ENCODE measurements at regions not wholly inside any gene's neighbourhood (a gene's known extent, or its start where the extent isn't known, plus 50 kb on each side); places are given as distances from the start of the nearest gene placed in this dataset.

DNA sequence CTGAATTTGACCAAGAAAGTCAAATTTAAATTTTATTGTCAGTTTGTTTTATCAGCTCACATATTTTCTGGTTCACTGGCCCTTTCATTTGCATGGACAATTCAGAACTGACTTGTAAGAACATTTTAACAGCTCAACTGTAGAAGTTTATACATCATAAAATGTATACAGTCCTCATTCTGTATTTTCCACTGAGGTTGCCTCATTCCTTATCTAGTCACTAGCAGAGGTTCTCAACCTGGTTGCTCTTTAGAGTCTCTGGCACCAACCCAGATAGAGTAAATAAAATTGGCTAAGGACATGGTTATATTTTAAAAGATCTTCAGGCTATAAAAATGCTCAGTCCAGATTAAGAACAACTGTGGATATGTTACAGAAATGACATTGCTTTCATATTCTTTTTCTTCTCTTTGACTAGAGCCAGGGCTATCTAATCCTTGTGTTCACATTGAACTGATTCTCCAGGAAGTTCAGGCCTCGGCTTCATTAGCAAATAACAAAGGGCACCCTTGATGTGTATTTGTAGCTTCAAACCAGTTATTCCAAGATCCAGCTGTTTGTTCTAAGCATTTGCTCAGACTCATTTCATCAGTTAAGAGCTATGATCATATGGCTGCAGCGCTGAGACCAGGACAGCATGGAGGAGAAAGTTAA, 782.5 kb downstream of the ETS1 start:
- H3K27me3 Mint-ChIP-seq = peaks cover 3% of the 10 kb centered on the region
- no peaks in the 10 kb centered on the region for H3K4me1 Mint-ChIP-seq
- H2AFZ ChIP-seq (ENCODE audit: insufficient read depth, low read depth, low read length, poor library complexity, severe bottlenecking) = no peak overlapping the region
- H3K4me3 Mint-ChIP-seq = no peak overlapping the region
- no peak overlapping the region for H3K4me2 ChIP-seq (replicated peaks; ENCODE audit: low read depth, low read length, poor library complexity, severe bottlenecking)
- no peaks in the 10 kb centered on the region for H3K79me2 ChIP-seq (ENCODE audit: control insufficient read depth, insufficient read depth, low read length)
- no peaks in the 10 kb centered on the region for H4K20me1 ChIP-seq (ENCODE audit: control insufficient read depth, insufficient read depth, low read length, poor library complexity, severe bottlenecking)
- H3K9me3 Mint-ChIP-seq (ENCODE audit: insufficient read depth) = no peaks in the 10 kb centered on the region
- no peak for ATAC-seq (ENCODE audit: low read depth)
- 100% methylated on average over 2 of the region's 2 CpGs for whole genome bisulfite sequencing (ENCODE audit: insufficient coverage)
- POLR2A ChIA-PET = no interaction called here
- no peak overlapping the region for H3K27ac ChIP-seq (ENCODE audit: low read length in 2 of 2)
- H3K27me3 ChIP-seq (replicated peaks in 1 of 4; ENCODE audit: control extremely low read depth in 1 of 4, control insufficient read depth in 3 of 4, insufficient read depth in 4 of 4, low read length in 3 of 4) = no peaks in the 10 kb centered on the region
- DNase-seq = no peak
- no peak overlapping the region for H3K4me3 ChIP-seq (ENCODE audit: control extremely low read depth in 1 of 5, extremely low read depth in 1 of 5, insufficient read depth in 1 of 5, low read depth in 2 of 5, low read length in 4 of 5)
- H3K27ac Mint-ChIP-seq = no peak overlapping the region
- H3K4me1 ChIP-seq (ENCODE audit: control insufficient read depth in 2 of 2, insufficient read depth in 2 of 2, low read length in 2 of 2) = no peaks in the 10 kb centered on the region
- H3K36me3 ChIP-seq (replicated peaks in 1 of 2; ENCODE audit: control extremely low read depth in 1 of 2, control insufficient read depth in 1 of 2, extremely low read depth in 1 of 2, insufficient read depth in 2 of 2, low read length in 1 of 2) = no peaks in the 10 kb centered on the region
- peaks cover 0 to 2% (median 0%) of the 10 kb centered on the region in 3 donors for H3K9me3 ChIP-seq (ENCODE audit: control extremely low read depth in 1 of 3, control insufficient read depth in 2 of 3, insufficient read depth in 1 of 3, low read length in 2 of 3)
- intact Hi-C loops (cut with micrococcal nuclease) = no loop called here
- CTCF ChIA-PET = no interaction called here
- H3K9ac ChIP-seq (ENCODE audit: low read length) = no peak overlapping the region
- TF ChIP-seq, protein P1, sequence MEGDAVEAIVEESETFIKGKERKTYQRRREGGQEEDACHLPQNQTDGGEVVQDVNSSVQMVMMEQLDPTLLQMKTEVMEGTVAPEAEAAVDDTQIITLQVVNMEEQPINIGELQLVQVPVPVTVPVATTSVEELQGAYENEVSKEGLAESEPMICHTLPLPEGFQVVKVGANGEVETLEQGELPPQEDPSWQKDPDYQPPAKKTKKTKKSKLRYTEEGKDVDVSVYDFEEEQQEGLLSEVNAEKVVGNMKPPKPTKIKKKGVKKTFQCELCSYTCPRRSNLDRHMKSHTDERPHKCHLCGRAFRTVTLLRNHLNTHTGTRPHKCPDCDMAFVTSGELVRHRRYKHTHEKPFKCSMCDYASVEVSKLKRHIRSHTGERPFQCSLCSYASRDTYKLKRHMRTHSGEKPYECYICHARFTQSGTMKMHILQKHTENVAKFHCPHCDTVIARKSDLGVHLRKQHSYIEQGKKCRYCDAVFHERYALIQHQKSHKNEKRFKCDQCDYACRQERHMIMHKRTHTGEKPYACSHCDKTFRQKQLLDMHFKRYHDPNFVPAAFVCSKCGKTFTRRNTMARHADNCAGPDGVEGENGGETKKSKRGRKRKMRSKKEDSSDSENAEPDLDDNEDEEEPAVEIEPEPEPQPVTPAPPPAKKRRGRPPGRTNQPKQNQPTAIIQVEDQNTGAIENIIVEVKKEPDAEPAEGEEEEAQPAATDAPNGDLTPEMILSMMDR (IDR thresholded peaks at IDR 0.05) = no peak
- TF ChIP-seq EZH2 (IDR thresholded peaks at IDR 0.05; ENCODE audit: borderline replicate concordance, insufficient read depth, low read depth, low read length, poor library complexity, severe bottlenecking) = no peak

DNA sequence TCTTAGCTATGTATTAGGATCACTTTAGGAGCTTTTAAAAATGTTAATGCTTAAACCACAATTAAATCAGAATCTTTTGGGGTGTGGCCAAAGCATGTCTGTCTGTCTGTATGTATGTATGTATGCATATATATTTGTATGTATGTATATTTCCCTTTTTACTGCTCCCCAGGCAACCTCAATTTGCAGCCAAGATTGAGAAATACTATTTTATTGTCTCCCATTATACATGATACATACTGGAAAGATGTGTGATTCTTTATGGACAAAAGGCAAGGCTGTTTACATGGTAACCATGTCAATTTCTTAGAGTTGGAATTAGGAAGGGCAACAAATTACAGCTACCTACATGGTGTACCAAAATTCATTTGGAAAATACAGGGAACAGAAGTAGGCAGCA, 783.6 kb downstream of the ETS1 start:
- no peaks in the 10 kb centered on the region for H3K79me2 ChIP-seq (ENCODE audit: control insufficient read depth, insufficient read depth, low read length)
- Mint-ChIP-seq H3K27ac (no peak overlapping the region), H3K27me3 (peaks cover 3% of the 10 kb centered on the region), H3K4me1 (no peaks in the 10 kb centered on the region), H3K9me3 (ENCODE audit: insufficient read depth) (no peaks in the 10 kb centered on the region), H3K4me3 (no peak overlapping the region)
- no peaks in the 10 kb centered on the region for H4K20me1 ChIP-seq (ENCODE audit: control insufficient read depth, insufficient read depth, low read length, poor library complexity, severe bottlenecking)
- H3K9me3 ChIP-seq (ENCODE audit: control extremely low read depth in 1 of 3, control insufficient read depth in 2 of 3, insufficient read depth in 1 of 3, low read length in 2 of 3) = peaks cover 0 to 2% (median 0%) of the 10 kb centered on the region in 3 donors
- H3K36me3 ChIP-seq (replicated peaks in 1 of 2; ENCODE audit: control extremely low read depth in 1 of 2, control insufficient read depth in 1 of 2, extremely low read depth in 1 of 2, insufficient read depth in 2 of 2, low read length in 1 of 2) = no peaks in the 10 kb centered on the region
- CTCF ChIA-PET = no interaction called here
- no peak overlapping the region for H2AFZ ChIP-seq (ENCODE audit: insufficient read depth, low read depth, low read length, poor library complexity, severe bottlenecking)
- H3K9ac ChIP-seq (ENCODE audit: low read length) = no peak overlapping the region
- no peak overlapping the region for H3K27ac ChIP-seq (ENCODE audit: low read length in 2 of 2)
- intact Hi-C loops (cut with micrococcal nuclease) = no loop called here
- POLR2A ChIA-PET = no interaction called here
- no peak overlapping the region for H3K4me3 ChIP-seq (ENCODE audit: control extremely low read depth in 1 of 5, extremely low read depth in 1 of 5, insufficient read depth in 1 of 5, low read depth in 2 of 5, low read length in 4 of 5)
- TF ChIP-seq, protein P1 (IDR thresholded peaks at IDR 0.05) = no peak
- TF ChIP-seq EZH2 (IDR thresholded peaks at IDR 0.05; ENCODE audit: borderline replicate concordance, insufficient read depth, low read depth, low read length, poor library complexity, severe bottlenecking) = no peak
- no peaks in the 10 kb centered on the region for H3K4me1 ChIP-seq (ENCODE audit: control insufficient read depth in 2 of 2, insufficient read depth in 2 of 2, low read length in 2 of 2)
- DNase-seq (no peak), ATAC-seq (ENCODE audit: low read depth) (no peak)
- no peak overlapping the region for H3K4me2 ChIP-seq (replicated peaks; ENCODE audit: low read depth, low read length, poor library complexity, severe bottlenecking)
- H3K27me3 ChIP-seq (replicated peaks in 1 of 4; ENCODE audit: control extremely low read depth in 1 of 4, control insufficient read depth in 3 of 4, insufficient read depth in 4 of 4, low read length in 3 of 4) = no peaks in the 10 kb centered on the region

Data from B cell (primary cell).